ENCODE measurements at regions not wholly inside any gene's neighbourhood (a gene's known extent, or its start where the extent isn't known, plus 50 kb on each side); places are given as distances from the start of the nearest gene placed in this dataset.
A peak's percentile ranks its signal among the peaks of the same experiment; 100 is the strongest.

GRCh38 chr9:28926306-28926705 is 1353.0 kb upstream of the C9orf72 start:
- Histone ChIP-seq H3K4me3 (replicated peaks in 1 of 3; ENCODE audit: insufficient read depth in 1 of 3, low read depth in 2 of 3, low read length in 3 of 3) (no peak overlapping the region), H2AFZ (ENCODE audit: low read length) (no peak overlapping the region), H3K4me1 (ENCODE audit: insufficient read depth, low read length) (no peaks in the 10 kb centered on the region), H3K9me3 (ENCODE audit: low read length) (no peaks in the 10 kb centered on the region), H4K20me1 (ENCODE audit: insufficient read depth, low read length) (no peaks in the 10 kb centered on the region), H3K36me3 (replicated peaks in 1 of 2; ENCODE audit: control insufficient read depth in 1 of 2, insufficient read depth in 2 of 2, low read length in 2 of 2) (no peaks in the 10 kb centered on the region), H3K79me2 (ENCODE audit: insufficient read depth, low read length) (no peaks in the 10 kb centered on the region), H3K9ac (ENCODE audit: insufficient read depth, low read depth, low read length) (no peak overlapping the region), H3K27me3 (ENCODE audit: control insufficient read depth in 1 of 2, insufficient read depth in 2 of 2, low read length in 2 of 2) (no peaks in the 10 kb centered on the region), H3K27ac (ENCODE audit: extremely low read length, insufficient read depth, low read length) (no peak overlapping the region), H3K4me2 (ENCODE audit: low read depth, low read length) (no peak overlapping the region)
- no peak for DNase-seq (ENCODE audit: low spot score)
- no peak for ATAC-seq
- intact Hi-C loops (cut with micrococcal nuclease; ENCODE audit: unreplicated experiment) = no loop called here
- in situ Hi-C loops (cut with HindIII; ENCODE audit: extremely low pct_ligation_motif_present, low pct_unique_long_range_greater_than_20kb) = no loop called here
- BruUV-seq (replicated peaks) = no TSS peak
- WGBS (ENCODE audit: low lambda C conversion rate) = 35% methylated on average over 3 of the region's 3 CpGs
- ChIA-PET POLR2A (no interaction called here), CTCF (ENCODE audit: low intra/inter-chr PET ratio, low total read pairs) (no interaction called here)
- TF ChIP-seq CAMTA2 (CRISPR knock-in tag; IDR thresholded peaks at IDR 0.05; ENCODE audit: borderline replicate concordance) (no peak), NFYC (CRISPR knock-in tag; IDR thresholded peaks at IDR 0.05) (no peak), ZXDC (CRISPR knock-in tag; IDR thresholded peaks at IDR 0.05) (no peak), MAFK (conservative IDR thresholded peaks at IDR 0.05 in 1 of 2, IDR thresholded peaks at IDR 0.05 in 1 of 2; ENCODE audit: low read length in 2 of 2) (peak in 1 of 2 experiments; percentile 55; a peak in 2 of 4 replicates), MAFF (IDR thresholded peaks at IDR 0.05; ENCODE audit: low read depth, low read length) (peak; percentile 37; the same call in 1 of the 2 replicates)
- FAIRE-seq = no peak

- no peaks in the 10 kb centered on the region for H3K36me3 ChIP-seq (replicated peaks in 1 of 2; ENCODE audit: control insufficient read depth in 1 of 2, insufficient read depth in 2 of 2, low read length in 2 of 2)
- 35% methylated on average over 1 of the region's 1 CpG for WGBS (ENCODE audit: low lambda C conversion rate)
- no peaks in the 10 kb centered on the region for H3K27me3 ChIP-seq (ENCODE audit: control insufficient read depth in 1 of 2, insufficient read depth in 2 of 2, low read length in 2 of 2)
- no peaks in the 10 kb centered on the region for H3K9me3 ChIP-seq (ENCODE audit: low read length)
- H3K9ac ChIP-seq (ENCODE audit: insufficient read depth, low read depth, low read length) = no peak overlapping the region
- no peak for ATAC-seq
- H3K4me1 ChIP-seq (ENCODE audit: insufficient read depth, low read length) = no peaks in the 10 kb centered on the region
- no peak for DNase-seq (ENCODE audit: low spot score)
- ChIA-PET CTCF (ENCODE audit: low intra/inter-chr PET ratio, low total read pairs) (no interaction called here), POLR2A (no interaction called here)
- no TSS peak for BruUV-seq (replicated peaks)
- no peak overlapping the region for H3K4me3 ChIP-seq (replicated peaks in 1 of 3; ENCODE audit: insufficient read depth in 1 of 3, low read depth in 2 of 3, low read length in 3 of 3)
- intact Hi-C loops (cut with micrococcal nuclease; ENCODE audit: unreplicated experiment) = no loop called here
- no peaks in the 10 kb centered on the region for H3K79me2 ChIP-seq (ENCODE audit: insufficient read depth, low read length)
- no peak overlapping the region for H2AFZ ChIP-seq (ENCODE audit: low read length)
- no peaks in the 10 kb centered on the region for H4K20me1 ChIP-seq (ENCODE audit: insufficient read depth, low read length)
- no peak overlapping the region for H3K4me2 ChIP-seq (ENCODE audit: low read depth, low read length)
- in situ Hi-C loops (cut with HindIII; ENCODE audit: extremely low pct_ligation_motif_present, low pct_unique_long_range_greater_than_20kb) = no loop called here
- no peak overlapping the region for H3K27ac ChIP-seq (ENCODE audit: extremely low read length, insufficient read depth, low read length)
- FAIRE-seq = no peak
- TF ChIP-seq SOX13 (IDR thresholded peaks at IDR 0.05) = no peak
- no peak for TF ChIP-seq SOX13 (CRISPR knock-in tag; conservative IDR thresholded peaks at IDR 0.05 in 1 of 2, IDR thresholded peaks at IDR 0.05 in 1 of 2)
- no peak for TF ChIP-seq MTF2 (CRISPR knock-in tag; IDR thresholded peaks at IDR 0.05; ENCODE audit: borderline replicate concordance)
- no peak for TF ChIP-seq ZNF777 (CRISPR knock-in tag; IDR thresholded peaks at IDR 0.05)
- no peak for TF ChIP-seq ZNF253 (CRISPR knock-in tag; IDR thresholded peaks at IDR 0.05; ENCODE audit: borderline replicate concordance)
- no peak for TF ChIP-seq NCOA2 (CRISPR knock-in tag; IDR thresholded peaks at IDR 0.05)
- TF ChIP-seq NFAT5 (CRISPR knock-in tag; IDR thresholded peaks at IDR 0.05) = no peak
- TF ChIP-seq KLF12 (CRISPR knock-in tag; IDR thresholded peaks at IDR 0.05; ENCODE audit: borderline replicate concordance) = no peak
Measured at GRCh38 chr9:28927691-28928090, 1354.4 kb upstream of the C9orf72 start.
